HG03097 (cell line): ENCODE measurements at regions not wholly inside any gene's neighbourhood (a gene's known extent, or its start where the extent isn't known, plus 50 kb on each side); places are given as distances from the start of the nearest gene placed in this dataset.
"Not testable (repeated sequence)": the region's sequence is repeated elsewhere in the genome, so short reads cannot be mapped to it uniquely, and the experiment has no call there.

Experiments
- ATAC-seq: cut with Tn5 transposase; IDR thresholded peaks from one replicate; pipeline ENCODE4 v1.9.1; 2021; ENCODE audit not compliant: unreplicated experiment, low FRiP score

GRCh38 chr21:31538816-31539215 lies 120.7 kb upstream of the SOD1 start:
- ATAC-seq: no peak

DNA sequence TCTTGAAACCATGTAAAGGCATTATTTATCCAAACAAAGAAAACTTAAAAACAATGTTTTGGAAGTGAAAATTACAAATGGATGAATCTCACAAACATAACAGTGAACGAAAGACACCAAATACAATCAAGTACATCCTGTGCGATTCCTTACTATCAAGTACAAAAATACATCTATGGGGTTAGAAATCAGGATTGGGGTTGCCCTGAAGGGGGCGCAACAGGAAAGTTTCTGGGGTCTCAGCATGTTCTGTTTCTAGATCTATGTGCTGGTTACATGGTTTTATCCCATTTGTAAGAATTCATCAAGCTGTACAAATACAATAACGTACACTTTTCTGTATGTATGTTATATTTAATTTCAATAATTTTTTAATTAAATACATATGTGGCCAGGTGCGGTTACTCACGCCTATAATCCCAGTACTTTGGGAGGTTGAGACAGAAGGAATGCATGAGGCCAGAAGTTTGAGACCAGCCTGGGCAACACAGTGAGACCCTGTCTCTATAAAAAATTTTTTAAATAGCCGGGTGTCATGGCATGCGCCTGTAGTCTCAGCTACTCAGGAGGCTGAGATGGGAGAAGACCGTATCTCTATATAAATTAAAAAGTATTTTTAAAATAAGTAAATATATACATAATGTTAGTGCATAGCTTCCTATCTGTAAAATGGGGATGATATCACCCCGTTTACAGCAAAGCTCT lies 121.5 kb upstream of the SOD1 start:
- no peak for ATAC-seq

DNA sequence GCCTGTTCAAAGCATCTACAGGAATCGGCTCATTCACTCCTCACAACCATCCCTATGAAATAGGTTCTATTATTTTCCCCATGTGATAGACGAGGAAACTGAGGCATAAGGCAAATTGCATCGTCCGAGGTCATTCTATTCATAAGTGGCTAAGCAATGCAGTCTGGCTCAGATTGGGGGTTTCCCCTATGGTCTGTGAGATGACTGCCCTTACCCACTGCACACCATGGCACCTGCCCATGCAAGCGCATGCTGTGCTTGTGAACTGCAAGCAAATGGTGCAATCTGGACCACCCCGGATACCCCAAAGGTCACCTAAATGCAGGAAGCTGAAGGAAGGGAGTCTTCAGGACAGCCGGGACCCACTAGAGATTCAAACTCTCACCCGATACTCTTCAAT lies 123.4 kb upstream of the SOD1 start:
- ATAC-seq: no peak

- no peak for ATAC-seq
Measured at GRCh38 chr21:31531967-31532366, 127.5 kb upstream of the SOD1 start.

- no peak for ATAC-seq
Measured at GRCh38 chr21:31530897-31531705, 128.4 kb upstream of the SOD1 start.

- no peak for ATAC-seq
Measured at GRCh38 chr21:31530364-31530763, 129.1 kb upstream of the SOD1 start.

DNA sequence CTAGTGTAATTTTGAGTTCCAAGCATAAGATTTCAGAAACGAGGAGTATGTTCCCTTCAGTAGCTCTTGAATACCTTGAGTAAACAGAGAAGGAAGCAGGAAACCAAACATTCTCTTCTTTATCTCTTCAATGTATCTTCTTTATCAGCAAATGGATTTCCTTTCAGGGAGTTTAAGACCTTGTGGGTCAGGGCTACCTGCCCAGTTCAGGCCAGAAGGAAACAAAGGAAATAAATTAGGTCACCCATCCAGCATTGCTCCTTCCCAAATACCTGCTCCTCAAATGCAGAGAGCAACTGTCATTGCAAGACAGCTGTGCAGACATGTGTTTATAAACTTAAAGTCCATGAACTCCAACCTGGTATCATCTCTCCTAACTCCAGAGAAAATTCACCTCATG lies 130.1 kb upstream of the SOD1 start:
- no peak for ATAC-seq

- ATAC-seq: no peak
Measured at GRCh38 chr21:31526040-31526439, 133.5 kb upstream of the SOD1 start.

DNA sequence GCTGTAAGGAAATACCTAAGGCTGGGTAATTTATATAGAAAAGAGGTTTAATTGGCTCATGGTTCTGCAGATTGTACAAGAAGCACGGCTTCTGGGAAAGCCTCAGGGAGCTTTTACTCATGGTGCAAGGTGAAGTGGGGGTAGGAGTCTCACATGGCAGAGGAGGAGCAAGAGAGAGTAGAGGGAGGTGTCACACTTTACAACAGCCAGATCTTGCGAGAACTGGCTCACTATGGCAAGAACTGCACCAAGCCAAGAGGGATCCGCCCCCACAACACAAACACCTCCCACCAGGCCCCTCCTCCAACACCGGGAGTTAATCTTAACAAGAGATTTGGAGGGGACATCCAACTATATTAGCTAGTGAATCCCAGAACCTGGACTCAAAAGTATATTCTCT lies 135.4 kb upstream of the SOD1 start:
- no peak for ATAC-seq

DNA sequence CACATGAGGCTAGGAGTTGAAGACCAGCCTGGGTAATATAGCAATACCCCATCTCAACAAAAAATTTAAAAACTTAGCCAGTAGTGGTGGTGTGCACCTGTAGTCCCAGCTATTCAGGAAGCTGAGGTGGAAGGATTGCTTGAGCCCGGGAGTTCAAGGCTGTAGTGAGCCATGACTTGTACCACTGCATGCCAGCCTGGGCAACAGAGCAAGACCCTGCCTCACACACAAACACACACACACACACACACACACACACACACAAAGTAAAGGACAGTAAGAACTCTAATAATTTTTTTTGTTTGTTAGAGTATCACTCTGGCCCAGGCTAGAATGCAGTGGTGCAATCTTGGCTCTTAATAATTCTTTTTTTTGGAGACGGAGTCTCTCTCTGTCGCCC lies 138.0 kb upstream of the SOD1 start:
- ATAC-seq: no peak

DNA sequence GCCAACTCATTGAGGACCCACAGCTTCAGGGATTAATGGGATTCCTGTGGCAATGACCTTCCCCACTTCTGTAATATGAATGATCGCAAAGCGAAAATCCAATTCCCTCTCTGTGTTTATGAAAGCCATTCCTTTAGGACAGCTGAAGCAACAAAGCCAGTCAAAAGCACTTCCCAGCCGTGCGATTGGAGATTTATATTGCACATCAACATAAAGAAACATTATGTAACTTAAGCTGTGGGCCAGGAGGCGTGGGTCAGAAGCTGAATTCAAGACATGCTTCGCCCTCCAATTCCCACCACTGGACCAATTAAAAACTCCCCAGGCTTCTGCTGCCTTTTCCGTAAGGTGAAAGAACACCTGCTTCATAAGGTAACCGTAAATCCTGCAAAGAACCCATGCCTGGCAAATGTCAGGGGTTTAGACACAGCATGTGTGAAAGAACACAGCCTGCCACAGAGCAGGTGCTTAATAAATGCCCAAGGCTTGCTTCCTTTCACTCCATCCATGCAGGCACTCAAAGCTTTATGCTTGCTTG lies 138.9 kb upstream of the SOD1 start:
- no peak for ATAC-seq

GRCh38 chr21:31518580-31518979 lies 140.9 kb upstream of the SOD1 start:
- no peak for ATAC-seq

GRCh38 chr21:31517664-31518414 lies 141.7 kb upstream of the SOD1 start:
- no peak for ATAC-seq

- ATAC-seq: no peak
Measured at GRCh38 chr21:31515253-31515652, 144.2 kb upstream of the SOD1 start.

DNA sequence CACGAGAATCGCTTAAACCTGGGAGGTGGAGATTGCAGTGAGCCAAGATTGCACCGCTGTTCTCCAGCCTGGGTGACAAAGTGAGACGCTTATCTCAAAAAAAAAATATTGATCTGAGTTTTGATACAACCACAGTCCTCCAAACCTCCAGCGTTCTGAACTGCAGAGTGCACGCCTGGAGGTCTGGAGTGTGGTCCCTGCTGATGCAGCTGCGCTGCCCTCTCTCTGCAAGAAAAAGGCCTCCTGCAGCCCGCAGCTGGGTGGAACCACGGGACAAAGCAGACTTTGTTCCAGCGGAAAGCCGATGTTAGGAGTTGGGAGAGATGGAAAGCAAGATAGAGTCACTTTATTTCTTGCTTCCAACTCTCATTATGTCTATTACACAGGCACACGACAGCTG lies 144.9 kb upstream of the SOD1 start:
- no peak for ATAC-seq

- ATAC-seq: not testable (repeated sequence)
Measured at GRCh38 chr21:31513541-31513940, 146.0 kb upstream of the SOD1 start.

GRCh38 chr21:31511999-31512398 lies 147.5 kb upstream of the SOD1 start:
- ATAC-seq: not testable (repeated sequence)

DNA sequence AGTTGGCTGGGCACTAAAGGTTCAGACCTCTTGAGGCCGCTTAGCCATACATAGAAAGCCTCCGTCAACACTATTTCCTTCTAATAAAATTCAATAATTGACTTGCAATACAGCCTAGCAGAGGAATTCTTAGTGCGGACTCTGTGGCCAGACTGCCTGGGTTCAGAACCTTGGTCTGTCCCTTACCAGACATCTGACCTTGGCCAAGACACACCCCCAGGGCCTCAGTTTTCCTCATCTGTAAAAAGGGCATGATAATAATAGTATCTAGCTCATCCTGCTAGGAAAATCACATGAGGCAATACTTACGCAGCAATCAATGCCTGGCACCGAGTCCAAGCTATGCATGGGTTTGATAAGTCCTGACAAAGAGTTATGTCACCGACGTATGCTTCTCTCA lies 148.2 kb upstream of the SOD1 start:
- no peak for ATAC-seq

DNA sequence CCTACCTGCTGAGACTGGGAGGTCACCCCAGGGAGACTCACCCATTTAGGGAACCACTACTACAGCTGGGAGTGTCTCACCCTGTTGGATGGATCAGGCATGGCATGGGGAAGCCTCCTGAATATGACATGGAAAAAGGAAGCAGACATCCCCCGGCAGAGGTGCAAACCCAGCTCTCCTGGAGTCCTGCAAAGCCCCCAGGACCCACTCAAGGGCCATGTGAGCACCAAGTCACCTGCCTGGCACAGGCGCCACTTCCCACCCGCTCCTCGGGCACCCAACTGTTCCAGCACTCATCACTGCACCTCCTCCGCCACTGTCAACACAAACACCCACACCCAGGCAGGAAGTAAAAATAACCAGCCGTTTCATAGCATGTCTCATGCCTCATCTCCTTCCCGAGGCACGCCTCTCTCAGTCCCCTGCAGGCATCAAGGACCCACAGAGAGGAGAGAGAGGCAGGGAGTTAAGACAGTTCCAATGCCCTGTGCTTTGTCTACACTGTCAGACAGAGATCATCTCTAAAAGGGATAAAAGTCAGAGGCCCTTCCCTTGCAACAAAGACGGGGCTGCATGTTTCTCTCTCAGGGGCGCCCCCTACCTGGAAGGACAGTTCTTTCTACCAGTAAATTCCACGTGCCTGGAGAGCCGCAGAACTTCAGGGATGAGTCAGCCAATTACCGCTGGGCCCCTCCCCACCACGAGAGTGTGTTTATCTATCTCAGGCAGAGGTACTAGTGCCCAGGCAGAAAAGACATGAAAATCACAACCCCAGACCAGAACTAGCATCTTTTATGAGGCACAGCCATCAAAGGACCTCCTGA lies 150.1 kb upstream of the SOD1 start:
- ATAC-seq: no peak

DNA sequence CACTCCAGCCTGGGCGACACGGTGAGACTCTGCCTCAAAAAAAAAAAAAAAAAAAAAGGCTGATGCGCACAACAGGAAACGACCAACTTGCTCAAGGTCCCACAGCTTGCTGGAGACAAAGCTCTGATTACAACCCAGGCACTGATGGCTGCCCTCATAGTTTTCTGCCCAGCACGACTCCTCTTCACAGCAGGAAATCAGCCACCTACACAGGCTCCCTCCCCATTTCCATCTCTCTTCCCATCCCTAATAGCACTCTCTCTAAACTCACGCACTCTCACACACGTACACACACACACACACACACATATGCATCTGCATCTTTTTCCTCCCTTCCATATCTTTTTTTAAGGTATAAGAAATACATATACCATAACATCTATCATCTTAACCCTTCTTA lies 153.5 kb upstream of the SOD1 start:
- ATAC-seq: no peak
